Right hindlimb (tissue), 1 donor: ENCODE measurements at regions not wholly inside any gene's neighbourhood (a gene's known extent, or its start where the extent isn't known, plus 50 kb on each side); places are given as distances from the start of the nearest gene placed in this dataset.
A peak's percentile ranks its signal among the peaks of the same experiment; 100 is the strongest.

Source experiments
- DNase-seq: peaks from one replicate; pipeline ENCODE4 v3.0.0-alpha.2; 2018

DNA sequence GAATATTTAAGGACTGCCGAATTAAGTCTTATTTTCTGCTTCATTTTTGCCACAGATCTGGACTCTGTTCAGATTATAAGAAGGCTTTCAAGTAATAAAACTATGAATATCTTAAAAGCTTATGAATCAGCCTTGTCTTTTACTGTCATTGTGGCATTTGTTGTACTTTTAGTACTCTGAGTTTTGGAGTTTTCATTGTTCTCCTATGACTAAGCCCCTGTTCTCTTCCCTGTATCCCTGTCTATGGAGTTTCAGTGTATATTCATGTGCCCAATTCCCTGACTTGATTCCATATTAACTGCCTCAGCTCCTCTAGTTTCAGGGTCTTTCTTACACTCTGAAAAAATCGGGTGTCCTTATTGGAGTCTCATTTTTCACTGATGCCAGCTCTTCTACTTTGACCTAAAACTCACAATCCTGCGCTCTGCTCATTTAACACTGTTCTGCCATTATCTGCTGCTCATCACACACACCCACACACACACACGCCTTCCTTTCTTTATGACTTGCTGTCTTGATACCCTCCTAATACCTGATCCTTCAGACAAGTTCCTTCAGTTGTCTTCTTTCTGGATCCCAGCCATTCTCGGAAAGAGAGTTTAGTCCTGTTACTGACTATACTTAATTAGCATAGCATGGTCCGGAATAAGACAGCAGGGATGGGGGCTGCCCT is 511.8 kb downstream of the CPS1 start:
- DNase-seq = no peak

- DNase-seq = no peak
Observed at GRCh38 chr2:211070547-211070946, 514.1 kb downstream of the CPS1 start.

DNA sequence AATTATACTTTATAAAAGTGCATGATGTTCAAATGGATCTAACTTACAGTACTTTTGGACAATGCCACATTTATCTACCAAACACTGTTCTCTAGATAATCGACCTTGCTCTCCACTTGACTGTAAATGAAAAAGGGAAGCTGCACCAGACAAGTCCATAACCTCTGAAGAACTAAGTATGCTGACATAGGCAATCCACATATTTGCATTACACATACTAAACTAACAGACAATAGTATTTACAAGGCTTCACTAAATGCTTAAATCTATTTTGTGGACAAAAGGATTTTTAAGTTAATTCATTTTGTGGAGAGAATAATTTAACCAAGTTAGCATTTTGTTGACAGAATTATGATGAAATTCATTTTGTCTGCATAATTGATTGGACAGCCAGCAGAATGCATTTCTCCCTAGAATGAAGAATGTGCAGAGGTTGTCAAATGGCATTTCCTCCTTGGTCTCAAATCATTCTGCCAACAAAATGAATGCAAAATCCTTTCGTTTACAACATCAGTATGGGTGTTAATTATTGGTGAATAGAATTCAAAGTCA is 520.9 kb downstream of the CPS1 start:
- DNase-seq = no peak

DNA sequence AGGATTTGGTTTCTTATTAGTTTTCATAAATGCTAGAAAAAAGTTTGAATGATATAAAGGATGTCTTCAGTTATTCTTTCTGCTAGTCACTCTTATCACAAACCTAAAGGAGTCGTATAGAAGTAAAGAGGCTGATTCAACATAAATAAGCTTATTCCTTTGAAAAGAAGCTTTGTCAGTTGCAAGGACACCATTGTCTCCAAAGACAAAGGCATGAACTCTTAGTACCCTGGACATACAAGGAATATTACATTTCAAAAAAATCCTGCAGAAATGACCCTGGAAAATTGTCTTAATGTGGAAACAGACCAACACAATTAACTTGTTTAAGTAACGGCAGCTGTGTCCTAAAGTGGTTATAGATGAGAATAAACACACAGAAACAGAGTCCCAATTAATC is 528.0 kb downstream of the CPS1 start:
- DNase-seq = no peak

GRCh38 chr2:211085056-211085680 is 528.8 kb downstream of the CPS1 start:
- no peak for DNase-seq

DNA sequence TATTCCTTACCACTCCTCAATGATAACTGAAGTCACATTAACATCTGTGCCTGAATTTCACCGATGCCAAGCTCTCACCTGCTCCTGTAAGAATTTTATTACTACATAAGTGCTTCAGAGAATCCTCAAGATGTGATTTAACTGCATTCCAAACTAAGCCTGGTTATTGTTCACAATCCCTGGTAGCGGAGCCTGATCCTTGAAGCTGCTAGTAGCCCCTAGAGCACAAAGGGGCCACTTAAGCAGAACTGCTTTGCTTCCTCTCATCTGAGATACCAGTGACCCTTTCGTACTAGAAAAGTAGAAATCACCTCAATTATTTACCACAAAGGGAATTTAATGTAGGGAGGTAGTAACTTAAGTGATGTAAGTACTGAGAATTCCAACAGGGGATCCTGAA is 529.6 kb downstream of the CPS1 start:
- no peak for DNase-seq

GRCh38 chr2:211089127-211089526 is 532.7 kb downstream of the CPS1 start:
- no peak for DNase-seq

- DNase-seq = no peak
Observed at GRCh38 chr2:211093743-211094303, 537.4 kb downstream of the CPS1 start.

DNA sequence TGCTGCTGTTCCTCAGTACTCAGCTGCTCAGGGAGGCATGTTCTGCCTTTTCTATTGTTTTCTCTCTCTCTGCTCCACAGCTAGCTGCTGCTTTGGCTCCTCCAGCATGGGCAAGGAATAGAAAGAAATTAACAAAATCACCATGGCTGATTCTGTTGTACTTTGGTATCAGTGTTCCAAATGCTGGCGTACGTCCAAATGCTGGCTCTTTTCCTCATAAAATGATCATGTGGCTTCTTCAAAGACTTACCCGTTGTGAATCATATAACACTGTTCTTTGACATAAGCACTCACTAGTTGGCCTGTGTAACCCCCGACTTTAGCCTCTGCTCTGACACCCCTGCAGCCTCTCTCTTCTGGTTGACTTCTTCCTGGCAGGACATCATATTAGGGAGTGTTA is 547.6 kb downstream of the CPS1 start:
- peak; percentile 21 for DNase-seq

- no peak for DNase-seq
Observed at GRCh38 chr2:211113334-211114175, 557.2 kb downstream of the CPS1 start.

DNA sequence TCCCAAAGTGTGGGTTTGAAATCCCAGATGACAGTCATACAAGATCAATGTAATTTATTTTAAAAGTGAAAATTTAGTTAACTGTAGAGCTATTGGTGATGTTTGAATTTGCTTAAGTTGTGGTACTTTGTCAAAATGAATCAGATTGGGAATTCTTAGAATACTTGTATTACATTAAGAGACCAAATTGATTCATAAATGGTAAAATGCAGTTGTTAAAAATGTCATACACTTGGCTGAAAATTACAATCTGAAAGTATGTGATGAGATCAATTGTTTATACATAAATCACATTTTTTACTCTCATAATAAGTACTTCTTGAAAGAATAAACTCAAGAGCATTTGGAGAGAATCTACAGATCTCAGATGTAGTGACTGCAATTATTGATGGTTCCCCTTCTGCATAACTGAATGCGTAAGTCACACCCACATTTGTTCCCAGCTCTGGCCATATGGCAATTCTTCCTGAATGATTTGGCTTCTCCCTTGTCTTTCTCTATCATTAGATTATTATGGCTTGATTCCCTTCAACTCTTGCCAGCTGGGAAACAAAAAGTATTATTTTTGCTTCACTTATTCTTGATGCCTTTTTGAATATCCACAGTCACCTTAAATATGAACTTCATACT is 558.5 kb downstream of the CPS1 start:
- DNase-seq = no peak

- no peak for DNase-seq
Observed at GRCh38 chr2:211117026-211117425, 560.6 kb downstream of the CPS1 start.

- DNase-seq = no peak
Observed at GRCh38 chr2:211126256-211126655, 569.9 kb downstream of the CPS1 start.

DNA sequence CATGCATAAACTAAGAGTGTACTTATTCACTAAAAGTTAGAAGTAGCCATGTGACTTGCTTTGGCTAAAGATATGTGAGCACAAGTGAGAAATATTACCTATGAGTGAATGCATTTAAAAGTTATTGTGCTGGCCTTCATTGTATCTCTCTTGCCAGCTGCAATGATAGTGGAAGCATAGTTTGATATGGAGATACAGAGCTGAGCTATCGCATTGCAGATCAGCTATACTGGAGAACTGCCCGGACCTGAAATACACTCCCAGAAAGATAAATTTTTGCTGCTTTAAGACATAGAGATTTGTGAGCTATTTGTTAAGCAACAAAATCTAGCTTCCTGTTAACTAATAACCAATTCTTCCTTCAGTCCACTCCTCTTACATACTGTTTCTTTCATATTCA is 571.1 kb downstream of the CPS1 start:
- DNase-seq = no peak

DNA sequence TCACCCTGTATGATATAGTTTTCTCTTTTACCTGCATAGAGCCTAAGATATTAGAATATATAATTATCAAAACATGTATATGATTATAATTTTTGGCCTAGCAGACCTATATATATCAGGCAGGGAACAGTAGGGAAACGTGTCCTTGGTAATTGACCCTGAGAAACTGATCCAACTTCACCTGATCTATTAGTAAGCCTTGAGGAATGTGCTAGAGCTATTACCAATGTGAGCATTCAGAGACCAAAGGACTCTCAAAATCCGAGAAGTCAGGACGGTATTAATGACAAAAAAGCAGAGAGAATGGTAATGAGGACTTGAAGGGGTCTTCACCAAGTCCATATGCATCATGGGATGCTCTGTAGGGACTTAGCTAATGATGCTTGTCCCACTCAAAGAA is 571.9 kb downstream of the CPS1 start:
- DNase-seq = no peak

DNA sequence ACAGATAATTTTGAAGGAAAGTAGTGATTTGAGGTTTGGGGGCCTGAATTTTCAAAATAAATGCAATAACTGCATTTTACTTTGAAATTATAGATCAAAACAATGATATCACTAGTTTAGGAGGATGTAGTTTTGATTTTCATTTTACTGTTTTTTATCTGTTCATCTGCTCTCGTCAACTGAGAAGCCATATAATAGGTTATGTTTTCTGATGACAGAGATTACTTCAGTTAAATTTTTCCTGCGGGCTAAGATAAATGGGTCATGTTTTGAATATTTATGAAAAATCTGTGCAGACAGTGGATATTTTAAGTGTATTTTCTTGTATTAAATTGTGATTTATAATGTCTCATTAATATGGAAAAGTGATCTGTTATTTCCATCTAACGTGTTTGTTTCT is 573.4 kb downstream of the CPS1 start:
- no peak for DNase-seq

GRCh38 chr2:211132046-211132445 is 575.6 kb downstream of the CPS1 start:
- DNase-seq = no peak

- DNase-seq = no peak
Observed at GRCh38 chr2:211132573-211132972, 576.2 kb downstream of the CPS1 start.

GRCh38 chr2:211133766-211134165 is 577.4 kb downstream of the CPS1 start:
- DNase-seq = no peak

DNA sequence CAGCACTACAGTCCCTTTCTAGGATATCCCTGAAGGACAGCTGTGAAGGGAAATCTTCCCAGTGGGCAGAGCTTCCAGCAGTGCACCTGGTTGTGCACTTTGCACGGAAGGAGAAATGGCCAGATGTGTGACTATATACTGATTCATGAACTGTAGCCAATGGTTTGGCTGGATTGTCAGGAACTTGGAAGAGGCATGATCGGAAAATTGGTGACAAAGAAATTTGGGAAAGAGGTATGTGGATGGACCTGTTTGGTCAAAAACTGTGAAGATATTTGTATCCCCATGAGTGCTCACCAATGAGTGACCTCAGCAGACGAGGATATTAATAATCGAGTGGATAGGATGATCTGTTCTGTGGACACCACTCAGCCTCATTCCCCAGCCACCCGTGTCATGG is 582.2 kb downstream of the CPS1 start:
- no peak for DNase-seq

DNA sequence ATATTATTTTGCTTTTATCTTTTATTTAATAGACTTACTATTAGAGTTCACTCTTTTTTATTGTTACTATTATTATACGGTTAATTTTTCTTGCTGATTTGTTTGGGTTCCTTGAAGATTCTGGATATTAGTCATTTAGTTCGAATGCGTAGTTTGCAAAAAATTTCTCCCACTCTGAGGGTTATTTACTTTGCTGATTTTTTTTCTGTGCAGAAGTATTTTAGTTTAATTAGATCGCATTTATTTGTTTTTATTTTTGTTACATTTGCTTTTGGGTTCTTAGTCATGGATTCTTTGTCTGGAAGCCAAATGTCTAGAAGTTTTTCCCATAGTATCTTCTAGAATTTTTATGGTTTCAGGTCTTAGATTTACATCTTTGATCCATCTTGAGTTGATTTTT is 585.2 kb downstream of the CPS1 start:
- DNase-seq = no peak

DNA sequence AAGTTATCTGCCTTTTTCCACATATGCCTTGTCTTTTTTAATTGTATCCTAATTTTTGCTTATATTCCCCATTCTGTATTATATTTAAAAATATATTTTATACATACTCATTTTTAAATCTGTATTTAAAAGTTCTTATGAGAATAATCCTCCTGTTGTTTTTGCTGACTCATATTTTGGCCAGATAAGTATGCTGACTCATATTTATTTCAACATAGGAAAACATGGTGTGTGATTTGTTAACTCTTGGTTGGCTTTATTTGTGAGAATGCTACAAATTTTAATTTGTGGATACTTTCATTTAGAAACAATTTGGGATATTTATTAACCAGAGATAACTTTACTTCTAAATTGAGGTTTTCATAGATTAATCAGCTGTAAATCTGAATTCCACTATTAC is 587.7 kb downstream of the CPS1 start:
- no peak for DNase-seq
